22Rv1 (cell line): ENCODE measurements at regions not wholly inside any gene's neighbourhood (a gene's known extent, or its start where the extent isn't known, plus 50 kb on each side); places are given as distances from the start of the nearest gene placed in this dataset.

Experiments used
- ZFX ChIP-seq: fragments of 450-650 bp; IDR thresholded peaks from 2 replicates; pipeline ENCODE4 v1.6.1; 2017; ENCODE audit warnings: antibody characterized with exemption, borderline replicate concordance
- TF ChIP-seq, protein P1 (sequence below): fragments of 450-650 bp; IDR thresholded peaks from 2 replicates; pipeline ENCODE4 v1.5.1; 2017; ENCODE audit warnings: mild to moderate bottlenecking

DNA sequence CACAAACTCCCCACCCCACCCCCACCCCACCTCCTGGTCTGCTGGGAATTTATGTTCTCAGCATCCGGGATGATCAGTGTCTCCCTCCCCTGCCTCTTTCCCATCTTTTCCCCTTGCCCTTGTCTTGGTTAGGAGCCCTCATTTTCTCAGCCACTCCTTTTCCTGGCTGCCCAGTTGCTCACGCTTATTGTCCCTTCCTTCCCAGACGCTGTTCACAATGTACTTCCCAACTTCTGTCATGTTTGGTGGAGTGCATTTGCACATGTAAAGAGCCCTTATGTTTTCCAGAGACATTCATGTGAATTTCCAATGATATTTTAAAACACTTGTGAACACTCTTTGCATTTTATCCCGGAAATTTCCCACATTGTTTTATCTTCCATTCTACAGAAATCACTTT, 192.1 kb downstream of the RHOU start:
- TF ChIP-seq, protein P1, sequence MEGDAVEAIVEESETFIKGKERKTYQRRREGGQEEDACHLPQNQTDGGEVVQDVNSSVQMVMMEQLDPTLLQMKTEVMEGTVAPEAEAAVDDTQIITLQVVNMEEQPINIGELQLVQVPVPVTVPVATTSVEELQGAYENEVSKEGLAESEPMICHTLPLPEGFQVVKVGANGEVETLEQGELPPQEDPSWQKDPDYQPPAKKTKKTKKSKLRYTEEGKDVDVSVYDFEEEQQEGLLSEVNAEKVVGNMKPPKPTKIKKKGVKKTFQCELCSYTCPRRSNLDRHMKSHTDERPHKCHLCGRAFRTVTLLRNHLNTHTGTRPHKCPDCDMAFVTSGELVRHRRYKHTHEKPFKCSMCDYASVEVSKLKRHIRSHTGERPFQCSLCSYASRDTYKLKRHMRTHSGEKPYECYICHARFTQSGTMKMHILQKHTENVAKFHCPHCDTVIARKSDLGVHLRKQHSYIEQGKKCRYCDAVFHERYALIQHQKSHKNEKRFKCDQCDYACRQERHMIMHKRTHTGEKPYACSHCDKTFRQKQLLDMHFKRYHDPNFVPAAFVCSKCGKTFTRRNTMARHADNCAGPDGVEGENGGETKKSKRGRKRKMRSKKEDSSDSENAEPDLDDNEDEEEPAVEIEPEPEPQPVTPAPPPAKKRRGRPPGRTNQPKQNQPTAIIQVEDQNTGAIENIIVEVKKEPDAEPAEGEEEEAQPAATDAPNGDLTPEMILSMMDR = no peak
- no peak for TF ChIP-seq ZFX
